ENCODE measurements at regions not wholly inside any gene's neighbourhood (a gene's known extent, or its start where the extent isn't known, plus 50 kb on each side); places are given as distances from the start of the nearest gene placed in this dataset.

- TF ChIP-seq CTCF (conservative IDR thresholded peaks at IDR 0.05 in 1 of 2, IDR thresholded peaks at IDR 0.05 in 1 of 2; ENCODE audit: extremely low read depth in 1 of 2, insufficient read depth in 1 of 2, low read depth in 1 of 2, low read length in 2 of 2) (no peak), EZH2 (IDR thresholded peaks at IDR 0.05; ENCODE audit: borderline replicate concordance, low read length) (no peak)
Measured at GRCh38 chr10:107545717-107546116, 381.2 kb upstream of the SORCS1 start.
